Kidney (tissue), 13 donors: ENCODE measurements at regions not wholly inside any gene's neighbourhood (a gene's known extent, or its start where the extent isn't known, plus 50 kb on each side); places are given as distances from the start of the nearest gene placed in this dataset.

ENCODE experiments used
- DNase-seq, 5 donors: peaks; one replicate each; pipeline ENCODE4 v3.0.0-alpha.2; 2013 to 2020
- FAIRE-seq: peaks from 2 replicates; lab custom pipeline; 2012; peaks lifted over from hg19 to GRCh38; lab: Jason Lieb, UNC
- H3K27ac ChIP-seq, 2 donors: one replicate each; pipeline ENCODE4 v1.7.0; 2013; ENCODE audit warnings: low read depth in 2 of 2, low read length in 2 of 2, inconsistent platforms in 1 of 2
- H3K27me3 ChIP-seq: one replicate; pipeline ENCODE4 v1.7.1; 2013; ENCODE audit warnings: low read length, inconsistent platforms; ENCODE audit not compliant: control insufficient read depth, insufficient read depth
- H3K36me3 ChIP-seq, 3 donors: one replicate each; pipeline versions ENCODE4 v1.7.0 to v1.7.1; 2013; ENCODE audit warnings: low read length in 3 of 3, control low read depth in 1 of 3, inconsistent platforms in 1 of 3; ENCODE audit not compliant: insufficient read depth in 3 of 3, control insufficient read depth in 2 of 3
- H3K4me1 ChIP-seq, 3 donors: one replicate each; pipeline versions ENCODE4 v1.7.0 to v1.7.1; 2013; ENCODE audit warnings: low read length in 3 of 3, inconsistent platforms in 1 of 3, low read depth in 1 of 3; ENCODE audit not compliant: control insufficient read depth in 2 of 3, insufficient read depth in 2 of 3
- H3K4me3 ChIP-seq, 3 donors: one replicate each; pipeline versions ENCODE4 v1.7.0 to v1.8.1; 2013; ENCODE audit warnings: low read length in 3 of 3, control low read depth in 1 of 3, inconsistent platforms in 1 of 3
- H3K9ac ChIP-seq, 3 donors: one replicate each; pipeline versions ENCODE4 v1.7.0 to v1.7.1; 2013; ENCODE audit warnings: low read length in 3 of 3, control low read depth in 1 of 3, inconsistent platforms in 1 of 3
- H3K9me3 ChIP-seq, 3 donors: one replicate each; pipeline versions ENCODE4 v1.7.0 to v1.7.1; 2013; ENCODE audit warnings: low read length in 3 of 3, control low read depth in 1 of 3, inconsistent platforms in 1 of 3; ENCODE audit not compliant: control insufficient read depth in 2 of 3, insufficient read depth in 1 of 3
- intact Hi-C: fragments of 100-400 bp; cut with DNase I; formaldehyde crosslinking; loops from one replicate; pipeline ENCODE4 v1.11.1; 2022
- TF ChIP-seq, protein P1 (sequence below): IDR thresholded peaks from 3 replicates; pipeline ENCODE4 v1.5.1; 2012; ENCODE audit warnings: mild to moderate bottlenecking, moderate library complexity, borderline replicate concordance; ENCODE audit not compliant: insufficient read depth; ENCODE audit errors: extremely low read depth
- donor health status: control.
- donor health status: control.
- donor health status: control.
- donor health status: control.
- donor health status: control.
- donor health status: DM: yes; HTN: yes; CAD: no.
- donor health status: Normal renal cell carcinoma (clear cell type).

DNA sequence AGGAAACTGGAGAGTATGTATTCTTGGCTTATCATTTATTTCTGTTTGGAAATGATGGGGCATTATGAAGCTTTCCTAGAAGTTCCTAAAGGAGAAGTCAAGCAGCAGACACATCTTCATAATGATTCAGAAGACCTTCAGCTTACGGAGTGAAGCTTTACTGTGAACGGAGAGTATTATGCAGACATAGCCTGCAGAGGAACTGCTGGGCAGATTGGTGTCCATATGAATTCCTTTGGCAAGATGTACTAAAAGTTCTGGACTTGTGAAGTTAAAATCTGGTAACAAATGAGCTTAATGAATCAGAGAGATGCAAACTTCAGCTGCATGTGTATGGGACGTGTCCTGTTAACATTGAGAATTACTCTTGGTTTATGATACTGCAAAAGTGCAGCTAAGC is 60.1 kb downstream of the NABP1 start:
- Histone ChIP-seq H3K9me3 (no peaks in the 10 kb centered on the region), H3K36me3 (no peaks in the 10 kb centered on the region), H3K27ac (no peak overlapping the region), H3K4me1 (no peaks in the 10 kb centered on the region), H3K4me3 (no peak overlapping the region), H3K9ac (no peak overlapping the region), H3K27me3 (no peaks in the 10 kb centered on the region)
- DNase-seq (no peak), FAIRE-seq (no peak)
- TF ChIP-seq, protein P1, sequence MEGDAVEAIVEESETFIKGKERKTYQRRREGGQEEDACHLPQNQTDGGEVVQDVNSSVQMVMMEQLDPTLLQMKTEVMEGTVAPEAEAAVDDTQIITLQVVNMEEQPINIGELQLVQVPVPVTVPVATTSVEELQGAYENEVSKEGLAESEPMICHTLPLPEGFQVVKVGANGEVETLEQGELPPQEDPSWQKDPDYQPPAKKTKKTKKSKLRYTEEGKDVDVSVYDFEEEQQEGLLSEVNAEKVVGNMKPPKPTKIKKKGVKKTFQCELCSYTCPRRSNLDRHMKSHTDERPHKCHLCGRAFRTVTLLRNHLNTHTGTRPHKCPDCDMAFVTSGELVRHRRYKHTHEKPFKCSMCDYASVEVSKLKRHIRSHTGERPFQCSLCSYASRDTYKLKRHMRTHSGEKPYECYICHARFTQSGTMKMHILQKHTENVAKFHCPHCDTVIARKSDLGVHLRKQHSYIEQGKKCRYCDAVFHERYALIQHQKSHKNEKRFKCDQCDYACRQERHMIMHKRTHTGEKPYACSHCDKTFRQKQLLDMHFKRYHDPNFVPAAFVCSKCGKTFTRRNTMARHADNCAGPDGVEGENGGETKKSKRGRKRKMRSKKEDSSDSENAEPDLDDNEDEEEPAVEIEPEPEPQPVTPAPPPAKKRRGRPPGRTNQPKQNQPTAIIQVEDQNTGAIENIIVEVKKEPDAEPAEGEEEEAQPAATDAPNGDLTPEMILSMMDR, result no peak
- intact Hi-C loops, result no loop called here

- Histone ChIP-seq H3K9me3 (no peaks in the 10 kb centered on the region), H3K36me3 (no peaks in the 10 kb centered on the region), H3K4me3 (no peak overlapping the region), H3K27me3 (no peaks in the 10 kb centered on the region), H3K4me1 (no peaks in the 10 kb centered on the region), H3K9ac (no peak overlapping the region), H3K27ac (no peak overlapping the region)
- intact Hi-C loops, result no loop called here
- FAIRE-seq (no peak), DNase-seq (no peak)
- TF ChIP-seq, protein P1, result no peak
Measured at GRCh38 chr2:191738667-191739066, 60.7 kb downstream of the NABP1 start.

DNA sequence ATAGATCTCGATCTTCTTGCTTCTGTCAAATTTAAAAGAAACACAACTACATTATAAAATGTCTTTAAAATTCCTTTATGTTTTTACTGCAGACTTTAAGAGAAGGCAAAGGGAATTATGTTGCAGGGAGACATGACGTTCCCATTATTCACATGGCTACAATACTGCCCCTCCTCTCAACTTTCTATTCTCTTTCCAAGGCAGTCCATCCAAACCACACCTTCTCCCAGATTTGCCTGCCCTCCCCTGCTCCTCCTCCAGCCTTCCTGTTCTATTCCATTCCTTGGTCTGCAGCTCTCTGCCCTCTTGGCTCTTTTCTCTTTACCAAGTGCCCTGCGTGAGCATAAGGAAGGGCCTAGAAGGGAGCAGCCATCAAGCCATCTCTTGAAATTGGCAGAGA is 61.3 kb downstream of the NABP1 start:
- no peaks in the 10 kb centered on the region for H3K9me3 ChIP-seq
- no peaks in the 10 kb centered on the region for H3K27me3 ChIP-seq
- H3K4me1 ChIP-seq, result no peaks in the 10 kb centered on the region
- TF ChIP-seq, protein P1, result no peak
- no peak overlapping the region for H3K27ac ChIP-seq
- DNase-seq (no peak), FAIRE-seq (no peak)
- no peak overlapping the region for H3K9ac ChIP-seq
- H3K4me3 ChIP-seq, result no peak overlapping the region
- intact Hi-C loops, result no loop called here
- H3K36me3 ChIP-seq, result no peaks in the 10 kb centered on the region

- no peak overlapping the region for H3K9ac ChIP-seq
- FAIRE-seq, result no peak
- H3K4me1 ChIP-seq, result no peaks in the 10 kb centered on the region
- no peaks in the 10 kb centered on the region for H3K9me3 ChIP-seq
- H3K4me3 ChIP-seq, result no peak overlapping the region
- H3K27me3 ChIP-seq, result no peaks in the 10 kb centered on the region
- intact Hi-C loops, result no loop called here
- H3K27ac ChIP-seq, result no peak overlapping the region
- H3K36me3 ChIP-seq, result no peaks in the 10 kb centered on the region
- TF ChIP-seq, protein P1, result no peak
- DNase-seq, result no peak
Measured at GRCh38 chr2:191740016-191740419, 62.1 kb downstream of the NABP1 start.
